PC-3 (cell line): ENCODE measurements at regions not wholly inside any gene's neighbourhood (a gene's known extent, or its start where the extent isn't known, plus 50 kb on each side); places are given as distances from the start of the nearest gene placed in this dataset.

Experiments used
- EZH2 ChIP-seq: fragments of 300-600 bp; sonication (generic); IDR thresholded peaks from one replicate; pipeline ENCODE4 v1.6.1; 2017; ENCODE audit warnings: antibody characterized with exemption, mild to moderate bottlenecking, low read length; ENCODE audit not compliant: unreplicated experiment
- EZH2phosphoT487 ChIP-seq: fragments of 300-600 bp; sonication (generic); IDR thresholded peaks from 2 replicates; pipeline ENCODE4 v1.6.1; 2018; ENCODE audit warnings: mild to moderate bottlenecking, antibody characterized with exemption, low read length, borderline replicate concordance
- TF ChIP-seq, protein P1 (sequence below): fragments of 300-600 bp; sonication (generic); conservative IDR thresholded peaks from 2 replicates; pipeline ENCODE4 v1.5.1; 2017; ENCODE audit warnings: antibody characterized with exemption, low read depth, mild to moderate bottlenecking, low read length

DNA sequence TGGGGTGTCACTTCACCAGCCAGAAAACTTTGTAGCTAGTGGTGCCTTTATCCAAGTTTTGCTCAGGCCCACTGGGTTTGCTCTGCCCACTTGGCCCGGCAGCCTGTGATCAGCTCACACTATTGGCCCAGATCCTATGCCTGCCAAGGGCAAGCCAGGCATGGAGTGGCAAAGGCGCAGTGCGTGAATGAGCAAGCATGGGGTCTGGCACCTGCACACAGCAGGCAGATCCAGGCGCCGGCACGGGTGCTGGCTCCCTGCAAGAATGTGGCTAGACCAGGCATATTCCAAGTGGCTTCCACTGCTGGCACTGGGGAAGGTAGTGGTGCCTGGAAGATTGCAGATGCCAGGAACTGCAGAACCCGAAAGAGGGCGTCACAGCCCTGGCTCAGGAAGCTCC is 346.9 kb downstream of the LMBRD1 start:
- TF ChIP-seq, protein P1, sequence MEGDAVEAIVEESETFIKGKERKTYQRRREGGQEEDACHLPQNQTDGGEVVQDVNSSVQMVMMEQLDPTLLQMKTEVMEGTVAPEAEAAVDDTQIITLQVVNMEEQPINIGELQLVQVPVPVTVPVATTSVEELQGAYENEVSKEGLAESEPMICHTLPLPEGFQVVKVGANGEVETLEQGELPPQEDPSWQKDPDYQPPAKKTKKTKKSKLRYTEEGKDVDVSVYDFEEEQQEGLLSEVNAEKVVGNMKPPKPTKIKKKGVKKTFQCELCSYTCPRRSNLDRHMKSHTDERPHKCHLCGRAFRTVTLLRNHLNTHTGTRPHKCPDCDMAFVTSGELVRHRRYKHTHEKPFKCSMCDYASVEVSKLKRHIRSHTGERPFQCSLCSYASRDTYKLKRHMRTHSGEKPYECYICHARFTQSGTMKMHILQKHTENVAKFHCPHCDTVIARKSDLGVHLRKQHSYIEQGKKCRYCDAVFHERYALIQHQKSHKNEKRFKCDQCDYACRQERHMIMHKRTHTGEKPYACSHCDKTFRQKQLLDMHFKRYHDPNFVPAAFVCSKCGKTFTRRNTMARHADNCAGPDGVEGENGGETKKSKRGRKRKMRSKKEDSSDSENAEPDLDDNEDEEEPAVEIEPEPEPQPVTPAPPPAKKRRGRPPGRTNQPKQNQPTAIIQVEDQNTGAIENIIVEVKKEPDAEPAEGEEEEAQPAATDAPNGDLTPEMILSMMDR, result no peak
- TF ChIP-seq EZH2 (no peak), EZH2phosphoT487 (no peak)
